GM18505 (cell line): ENCODE measurements at regions not wholly inside any gene's neighbourhood (a gene's known extent, or its start where the extent isn't known, plus 50 kb on each side); places are given as distances from the start of the nearest gene placed in this dataset.

Source experiments
- ATAC-seq: cut with Tn5 transposase; IDR thresholded peaks from one replicate; pipeline ENCODE4 v1.9.1; 2021; ENCODE audit not compliant: unreplicated experiment
- POLR2A ChIP-seq: IDR thresholded peaks from 4 replicates; pipeline ENCODE4 v1.6.1; 2011; ENCODE audit warnings: borderline replicate concordance; ENCODE audit not compliant: insufficient read depth, insufficient read length; ENCODE audit errors: extremely low read depth

DNA sequence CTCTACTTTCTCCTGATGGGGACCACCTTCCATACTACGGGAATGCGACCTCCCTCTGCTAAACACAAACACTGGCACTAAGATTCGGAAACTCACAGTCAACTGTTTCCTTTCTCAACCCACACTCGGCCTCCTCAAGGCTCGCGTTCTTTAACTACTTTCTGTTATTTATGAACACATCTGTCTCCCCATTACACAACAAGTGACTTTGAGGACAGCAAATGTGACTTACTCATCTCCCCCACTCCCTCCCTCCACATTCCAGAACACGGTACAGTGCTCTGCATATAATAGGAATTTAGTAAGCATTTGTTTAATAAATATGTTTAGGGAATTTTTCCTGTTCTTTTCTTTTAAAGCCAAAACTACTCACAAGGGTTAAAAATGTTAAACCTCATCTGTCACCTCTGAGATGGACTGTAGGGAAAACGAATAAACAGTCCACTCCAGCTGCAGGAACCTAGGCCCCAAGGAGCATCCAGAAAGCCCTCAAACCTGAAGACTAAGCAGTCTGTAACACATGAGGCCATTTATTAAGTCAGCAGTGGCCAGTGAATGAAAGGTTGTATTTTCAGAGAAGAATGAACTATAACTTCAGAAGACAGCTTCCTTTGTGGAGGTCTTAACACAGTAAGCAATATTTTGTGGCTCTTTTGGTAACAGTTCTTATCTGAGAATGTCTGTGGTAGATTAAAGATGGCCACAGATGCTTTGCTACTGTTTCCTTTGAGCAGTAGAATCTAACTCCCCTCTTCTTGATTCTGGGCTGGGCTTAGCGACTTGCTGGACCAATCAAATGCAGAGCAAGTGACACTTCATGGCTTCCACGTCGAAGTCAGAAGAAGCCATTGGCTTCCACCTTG lies 209.6 kb upstream of the DTNBP1 start:
- TF ChIP-seq POLR2A: no peak
- no peak for ATAC-seq

DNA sequence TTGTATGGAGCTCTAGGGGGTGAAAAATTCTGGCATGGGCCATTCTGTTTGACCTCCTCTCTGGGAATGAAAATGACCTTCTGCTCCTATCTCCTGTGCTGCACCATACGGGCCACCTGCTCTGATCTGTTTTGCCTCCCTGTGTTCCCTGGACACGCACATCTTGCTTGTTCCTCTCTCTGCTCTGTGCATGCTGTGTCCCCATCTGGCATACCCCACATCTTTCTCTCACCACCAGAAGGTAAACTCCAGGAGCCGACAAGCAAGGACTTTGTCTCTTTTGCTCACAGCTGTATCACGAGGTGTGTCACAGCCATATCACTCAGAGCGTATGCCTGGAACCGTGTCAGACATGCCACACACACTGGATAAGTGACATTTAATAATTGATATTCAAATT lies 208.4 kb upstream of the DTNBP1 start:
- ATAC-seq: no peak

GRCh38 chr6:15870333-15871043 lies 207.7 kb upstream of the DTNBP1 start:
- no peak for ATAC-seq
- no peak for TF ChIP-seq POLR2A

More for the DNA sequence above, 208.4 kb upstream of the DTNBP1 start:
- TF ChIP-seq POLR2A: no peak

- no peak for ATAC-seq
- no peak for TF ChIP-seq POLR2A
Measured at GRCh38 chr6:15864708-15865062, 201.9 kb upstream of the DTNBP1 start.

GRCh38 chr6:15864038-15864707 lies 201.3 kb upstream of the DTNBP1 start:
- ATAC-seq: no peak
- no peak for TF ChIP-seq POLR2A

- no peak for ATAC-seq
- TF ChIP-seq POLR2A: no peak
Measured at GRCh38 chr6:15862810-15863209, 200.0 kb upstream of the DTNBP1 start.

DNA sequence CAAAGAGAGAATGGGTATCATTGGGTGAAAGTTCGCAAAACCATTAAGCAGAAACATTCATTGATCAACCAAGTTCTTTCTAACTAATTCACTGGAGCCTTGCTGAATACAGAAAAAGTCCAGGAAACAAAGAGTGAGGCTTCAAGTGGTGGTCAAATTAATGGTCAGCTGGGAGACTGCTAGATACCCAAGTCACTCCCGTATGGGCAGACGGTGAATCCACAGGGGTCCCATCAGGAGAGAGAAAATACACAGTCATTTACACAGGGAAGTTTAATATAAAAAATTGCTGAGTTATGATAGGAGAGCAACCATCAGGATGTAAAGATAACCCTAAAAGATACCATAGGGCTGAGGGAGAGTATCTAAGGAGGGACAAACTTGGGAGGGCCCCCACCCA lies 198.7 kb upstream of the DTNBP1 start:
- TF ChIP-seq POLR2A: no peak
- ATAC-seq: no peak

GRCh38 chr6:15854826-15855710 lies 192.2 kb upstream of the DTNBP1 start:
- TF ChIP-seq POLR2A: no peak
- no peak for ATAC-seq

DNA sequence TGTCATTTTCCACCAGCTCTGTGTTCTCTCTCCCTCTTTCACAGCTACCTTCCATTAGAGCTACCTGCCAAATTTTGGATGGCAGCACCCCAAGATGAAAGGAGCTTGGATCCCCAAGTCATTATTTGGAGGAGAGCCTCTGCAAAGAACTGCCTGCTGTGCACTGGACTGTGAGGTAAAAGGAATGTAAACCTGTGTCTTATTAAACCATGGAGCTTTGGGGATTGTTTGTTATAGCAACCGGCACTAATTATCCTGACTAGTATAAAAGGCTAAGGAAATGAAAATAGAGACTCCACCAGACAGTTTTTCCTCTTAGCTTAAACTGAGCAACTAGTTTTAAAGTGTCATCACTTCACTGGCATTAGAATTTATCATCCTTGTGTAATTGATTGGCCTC lies 191.6 kb upstream of the DTNBP1 start:
- no peak for TF ChIP-seq POLR2A
- no peak for ATAC-seq

GRCh38 chr6:15853259-15853658 lies 190.4 kb upstream of the DTNBP1 start:
- no peak for TF ChIP-seq POLR2A
- ATAC-seq: no peak

- no peak for TF ChIP-seq POLR2A
- ATAC-seq: no peak
Measured at GRCh38 chr6:15852289-15852688, 189.5 kb upstream of the DTNBP1 start.

GRCh38 chr6:15849395-15849794 lies 186.6 kb upstream of the DTNBP1 start:
- no peak for TF ChIP-seq POLR2A
- no peak for ATAC-seq

DNA sequence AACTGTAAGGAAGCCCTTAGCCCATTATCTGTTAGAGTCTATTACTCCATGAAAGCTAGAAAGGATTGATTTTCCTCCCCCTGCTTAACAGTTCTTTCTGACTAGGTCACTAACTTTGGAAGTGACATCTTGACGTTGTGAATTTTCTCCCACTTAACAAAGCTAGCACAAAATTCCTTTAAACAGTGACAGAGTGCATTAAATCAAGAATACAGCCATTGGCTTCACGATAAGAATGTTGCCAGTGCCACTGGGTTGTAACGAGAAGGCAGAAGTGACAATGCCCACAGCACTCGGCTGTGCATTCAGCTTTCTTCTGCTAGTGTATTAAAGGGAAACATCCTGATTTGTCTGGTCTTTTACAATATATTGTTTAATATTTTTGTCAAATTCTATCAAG lies 182.7 kb upstream of the DTNBP1 start:
- no peak for TF ChIP-seq POLR2A
- ATAC-seq: no peak
